GM23248 (cell line): ENCODE measurements at regions not wholly inside any gene's neighbourhood (a gene's known extent, or its start where the extent isn't known, plus 50 kb on each side); places are given as distances from the start of the nearest gene placed in this dataset.

Experiments
- DNase-seq: peaks from one replicate; pipeline ENCODE4 v3.0.0-alpha.2; 2015
- H2AFZ ChIP-seq: fragments of 200-600 bp; sonication (generic); 2 replicates; pipeline ENCODE4 v1.6.1; 2016; ENCODE audit warnings: antibody characterized with exemption
- H3F3A ChIP-seq: fragments of 200-600 bp; sonication (generic); 2 replicates; pipeline ENCODE4 v1.6.1; 2016; ENCODE audit warnings: mild to moderate bottlenecking, antibody characterized with exemption, mixed run types; ENCODE audit not compliant: insufficient read depth
- H3K27ac ChIP-seq: fragments of 200-600 bp; sonication (generic); 2 replicates; pipeline ENCODE4 v1.5.1; 2016; ENCODE audit warnings: mild to moderate bottlenecking
- H3K27me3 ChIP-seq: fragments of 200-600 bp; sonication (generic); replicated peaks from 2 replicates; pipeline ENCODE4 v1.6.1; 2016; ENCODE audit warnings: mild to moderate bottlenecking; ENCODE audit not compliant: insufficient read depth
- H3K36me3 ChIP-seq: fragments of 200-600 bp; sonication (generic); 2 replicates; pipeline ENCODE4 v1.6.1; 2016; ENCODE audit warnings: low read depth, mild to moderate bottlenecking
- H3K4me1 ChIP-seq: fragments of 200-600 bp; sonication (generic); 2 replicates; pipeline ENCODE4 v1.6.1; 2016; ENCODE audit warnings: mild to moderate bottlenecking; ENCODE audit not compliant: insufficient read depth
- H3K4me2 ChIP-seq: fragments of 200-600 bp; sonication (generic); one replicate; pipeline ENCODE4 v1.6.1; 2016; ENCODE audit warnings: mild to moderate bottlenecking; ENCODE audit not compliant: unreplicated experiment
- H3K4me3 ChIP-seq: fragments of 200-600 bp; sonication (generic); 2 replicates; pipeline ENCODE4 v1.5.1; 2016; ENCODE audit warnings: mild to moderate bottlenecking
- H3K79me2 ChIP-seq: fragments of 200-600 bp; sonication (generic); 2 replicates; pipeline ENCODE4 v1.6.1; 2016; ENCODE audit warnings: mild to moderate bottlenecking; ENCODE audit not compliant: insufficient read depth
- H3K9ac ChIP-seq: fragments of 200-600 bp; sonication (generic); 2 replicates; pipeline ENCODE4 v1.6.1; 2016; ENCODE audit warnings: mild to moderate bottlenecking
- H3K9me2 ChIP-seq: fragments of 200-600 bp; sonication (generic); 2 replicates; pipeline ENCODE4 v1.6.1; 2016; ENCODE audit warnings: mixed run types, mild to moderate bottlenecking, moderate library complexity; ENCODE audit not compliant: insufficient read depth
- H3K9me3 ChIP-seq: fragments of 200-600 bp; sonication (generic); one replicate; pipeline ENCODE4 v1.6.1; 2017; ENCODE audit warnings: low read depth
- H4K20me1 ChIP-seq: fragments of 200-600 bp; sonication (generic); 2 replicates; pipeline ENCODE4 v1.6.0; 2016; ENCODE audit not compliant: insufficient read depth
- EZH2 ChIP-seq: fragments of 200-600 bp; sonication (generic); IDR thresholded peaks from 2 replicates; pipeline ENCODE4 v1.6.1; 2018; ENCODE audit warnings: antibody characterized with exemption, mild to moderate bottlenecking; ENCODE audit not compliant: insufficient read depth, poor library complexity, severe bottlenecking
- EZH2phosphoT487 ChIP-seq: fragments of 200-600 bp; sonication (generic); IDR thresholded peaks from 2 replicates; pipeline ENCODE4 v1.6.1; 2018; ENCODE audit warnings: antibody characterized with exemption, moderate library complexity, mild to moderate bottlenecking, low read depth; ENCODE audit not compliant: insufficient read depth
- WGBS, 2 experiments: methylation state at CpG; one replicate each; pipeline ENCODE4 v1.1.6; 2015 to 2017; ENCODE audit warnings: low lambda C conversion rate in 2 of 2, low coverage in 1 of 2; ENCODE audit errors: missing lambda C conversion rate in 2 of 2; 5-methylcytosine and 5-hydroxymethylcytosine counted together
- in situ Hi-C: fragments of 300-500 bp; cut with MboI; formaldehyde crosslinking; loops from 2 replicates; pipeline ENCODE4 v1.15.0; 2020

GRCh38 chr4:117637347-117637746 lies 396.9 kb upstream of the NDST3 start:
- TF ChIP-seq EZH2 (no peak), EZH2phosphoT487 (no peak)
- no peak overlapping the region for H3K4me3 ChIP-seq
- H4K20me1 ChIP-seq = no peaks in the 10 kb centered on the region
- no peaks in the 10 kb centered on the region for H3K27me3 ChIP-seq
- in situ Hi-C loops = no loop called here
- no peaks in the 10 kb centered on the region for H3K9me2 ChIP-seq
- H3K79me2 ChIP-seq = no peaks in the 10 kb centered on the region
- no peaks in the 10 kb centered on the region for H3K4me1 ChIP-seq
- no peak overlapping the region for H3K27ac ChIP-seq
- no peak overlapping the region for H2AFZ ChIP-seq
- no peak overlapping the region for H3K9ac ChIP-seq
- 0 to 13% methylated on average over 1 of the region's 1 CpG for WGBS, 2 experiments
- no peak overlapping the region for H3K4me2 ChIP-seq
- DNase-seq = no peak
- no peaks in the 10 kb centered on the region for H3K9me3 ChIP-seq
- no peaks in the 10 kb centered on the region for H3F3A ChIP-seq
- no peaks in the 10 kb centered on the region for H3K36me3 ChIP-seq

- Histone ChIP-seq H3K9ac (no peak overlapping the region), H3K4me3 (no peak overlapping the region)
- WGBS, 2 experiments = 0 to 7% methylated on average over 1 of the region's 1 CpG
Measured at GRCh38 chr4:117640836-117641235, 393.4 kb upstream of the NDST3 start.

GRCh38 chr4:117641519-117641918 lies 392.8 kb upstream of the NDST3 start:
- in situ Hi-C loops = no loop called here
- no peak overlapping the region for H3K9ac ChIP-seq
- no peak overlapping the region for H3K27ac ChIP-seq
- no peaks in the 10 kb centered on the region for H4K20me1 ChIP-seq
- H3K9me2 ChIP-seq = no peaks in the 10 kb centered on the region
- DNase-seq = no peak
- H3K36me3 ChIP-seq = no peaks in the 10 kb centered on the region
- TF ChIP-seq EZH2 (no peak), EZH2phosphoT487 (no peak)
- H3K4me3 ChIP-seq = no peak overlapping the region
- no peaks in the 10 kb centered on the region for H3K4me1 ChIP-seq
- 9 to 10% methylated on average over 3 of the region's 3 CpGs for WGBS, 2 experiments
- no peaks in the 10 kb centered on the region for H3F3A ChIP-seq
- no peaks in the 10 kb centered on the region for H3K79me2 ChIP-seq
- H3K27me3 ChIP-seq = no peaks in the 10 kb centered on the region
- no peak overlapping the region for H2AFZ ChIP-seq
- no peak overlapping the region for H3K4me2 ChIP-seq
- no peaks in the 10 kb centered on the region for H3K9me3 ChIP-seq

More at GRCh38 chr4:117640836-117641235, 393.4 kb upstream of the NDST3 start:
- Histone ChIP-seq H3K36me3 (no peaks in the 10 kb centered on the region), H3K4me1 (no peaks in the 10 kb centered on the region), H3K27me3 (no peaks in the 10 kb centered on the region), H3K79me2 (no peaks in the 10 kb centered on the region), H3K9me3 (no peaks in the 10 kb centered on the region), H3K27ac (no peak overlapping the region), H3K4me2 (no peak overlapping the region), H3F3A (no peaks in the 10 kb centered on the region), H2AFZ (no peak overlapping the region), H4K20me1 (no peaks in the 10 kb centered on the region), H3K9me2 (no peaks in the 10 kb centered on the region)
- no peak for TF ChIP-seq EZH2phosphoT487
- in situ Hi-C loops = no loop called here
- DNase-seq = no peak

- 1 to 2% methylated on average over 2 of the region's 2 CpGs for WGBS, 2 experiments
- H3K4me1 ChIP-seq = no peaks in the 10 kb centered on the region
- no peak overlapping the region for H2AFZ ChIP-seq
- no peak overlapping the region for H3K9ac ChIP-seq
- H3K79me2 ChIP-seq = no peaks in the 10 kb centered on the region
- TF ChIP-seq EZH2 (no peak), EZH2phosphoT487 (no peak)
- no peak overlapping the region for H3K4me3 ChIP-seq
- H3K36me3 ChIP-seq = no peaks in the 10 kb centered on the region
- H3F3A ChIP-seq = no peaks in the 10 kb centered on the region
- no peaks in the 10 kb centered on the region for H4K20me1 ChIP-seq
- H3K9me2 ChIP-seq = no peaks in the 10 kb centered on the region
- H3K27ac ChIP-seq = no peak overlapping the region
- in situ Hi-C loops = no loop called here
- DNase-seq = no peak
- H3K9me3 ChIP-seq = no peaks in the 10 kb centered on the region
- H3K4me2 ChIP-seq = no peak overlapping the region
- H3K27me3 ChIP-seq = no peaks in the 10 kb centered on the region
Measured at GRCh38 chr4:117654079-117654478, 380.2 kb upstream of the NDST3 start.

GRCh38 chr4:117660668-117661067 lies 373.6 kb upstream of the NDST3 start:
- TF ChIP-seq EZH2phosphoT487 = no peak
- TF ChIP-seq EZH2 = no peak
- Histone ChIP-seq H3K4me1 (no peaks in the 10 kb centered on the region), H3K9me3 (no peaks in the 10 kb centered on the region), H3K4me3 (no peak overlapping the region), H3K27me3 (no peaks in the 10 kb centered on the region), H3F3A (no peaks in the 10 kb centered on the region), H2AFZ (no peak overlapping the region), H3K9me2 (no peaks in the 10 kb centered on the region), H3K36me3 (no peaks in the 10 kb centered on the region), H3K4me2 (no peak overlapping the region), H3K79me2 (no peaks in the 10 kb centered on the region), H4K20me1 (no peaks in the 10 kb centered on the region), H3K27ac (no peak overlapping the region), H3K9ac (no peak overlapping the region)
- in situ Hi-C loops = no loop called here
- no peak for DNase-seq
- 13 to 24% methylated on average over 1 of the region's 1 CpG for WGBS, 2 experiments
